Smooth muscle cell of the brain vasculature (primary cell): ENCODE measurements at regions not wholly inside any gene's neighbourhood (a gene's known extent, or its start where the extent isn't known, plus 50 kb on each side); places are given as distances from the start of the nearest gene placed in this dataset.

ENCODE experiments used
- DNase-seq: peaks from one replicate; pipeline ENCODE4 v3.0.0-alpha.2; 2012; ENCODE audit warnings: low read depth, low spot score

DNA sequence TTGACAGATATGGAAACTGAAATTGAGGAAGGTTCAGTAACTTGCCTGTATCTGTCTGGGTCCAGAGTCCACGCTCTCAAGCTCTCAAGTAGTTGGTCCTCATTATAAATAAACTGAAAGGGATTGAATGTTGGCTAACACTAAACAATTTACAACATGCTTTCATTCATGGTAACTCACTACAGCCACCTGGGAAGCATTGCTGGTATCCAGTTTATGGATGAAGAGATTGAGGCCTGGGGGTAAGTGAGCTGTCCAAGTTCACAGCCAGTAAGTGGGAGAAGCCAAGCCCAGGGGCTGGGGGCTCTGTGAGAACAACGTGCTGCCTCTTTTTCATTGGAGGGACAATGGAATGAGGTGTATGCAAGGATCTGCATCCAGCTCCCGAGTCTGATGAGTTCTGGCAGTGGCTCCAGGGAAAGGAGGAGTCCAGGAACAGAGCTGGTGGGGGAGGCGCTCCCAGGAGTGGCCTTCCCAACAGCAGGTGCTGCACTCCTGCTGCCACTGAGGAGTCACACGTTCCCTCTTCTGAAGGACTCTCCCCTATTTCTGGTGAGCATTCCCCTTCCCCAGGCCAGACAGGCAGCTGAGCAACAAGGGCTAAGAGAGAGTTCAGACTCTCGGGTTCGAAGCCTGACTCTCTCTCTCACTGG, 175.8 kb downstream of the CSNK2A3 start:
- DNase-seq: no peak

DNA sequence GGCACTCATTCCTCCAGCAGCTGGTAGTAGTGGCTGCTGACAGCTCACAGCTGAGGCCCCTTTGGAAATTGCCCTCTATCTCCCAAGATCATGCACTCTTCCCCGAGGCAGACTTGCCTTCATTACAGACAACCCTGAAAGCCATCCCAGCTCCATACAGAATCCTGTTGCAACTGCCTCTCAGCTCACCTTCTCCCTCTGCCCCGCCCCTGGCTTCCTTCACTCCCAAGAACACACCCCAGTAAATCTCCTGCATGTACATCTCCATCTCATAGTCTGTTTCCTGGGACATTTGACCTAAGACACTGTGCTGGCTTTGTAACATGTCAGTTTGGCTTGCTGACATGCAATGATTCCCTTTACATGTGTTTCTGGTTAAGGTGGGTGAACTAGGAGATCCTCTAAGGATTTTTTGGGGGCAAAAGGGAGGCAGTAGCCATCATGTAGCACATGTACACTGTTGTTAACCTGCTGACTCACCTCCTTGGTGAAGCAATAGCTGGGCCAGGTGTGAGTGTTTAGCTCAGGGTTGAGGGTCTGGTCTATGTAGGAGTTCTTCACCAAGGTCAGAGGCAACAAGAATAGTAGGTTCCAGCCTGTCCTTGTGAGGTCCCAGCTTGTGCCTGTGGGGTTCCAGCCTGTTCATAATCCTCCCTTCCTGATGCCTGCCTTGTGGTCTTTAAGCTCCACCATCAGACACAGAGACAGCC, 179.6 kb downstream of the CSNK2A3 start:
- no peak for DNase-seq

DNA sequence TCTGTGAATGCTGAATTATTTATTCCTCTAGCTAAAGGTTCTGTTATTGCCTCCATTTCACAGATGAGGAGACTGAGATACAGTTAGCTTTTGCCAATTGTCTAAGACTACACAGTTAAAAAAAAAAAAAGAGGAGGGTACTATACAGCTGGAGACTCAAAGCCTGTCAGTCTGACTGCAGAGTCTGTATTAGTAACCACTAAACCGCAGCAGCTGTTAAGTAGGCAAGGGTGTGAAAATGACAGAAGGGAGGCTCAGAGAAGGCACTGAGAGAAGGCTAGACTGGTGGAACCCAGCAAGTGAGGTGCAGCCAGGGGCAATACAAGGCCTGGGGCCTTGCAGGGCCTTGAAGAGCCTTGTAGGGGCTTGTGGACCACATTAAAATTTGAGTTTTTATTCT, 181.2 kb downstream of the CSNK2A3 start:
- DNase-seq: no peak

DNA sequence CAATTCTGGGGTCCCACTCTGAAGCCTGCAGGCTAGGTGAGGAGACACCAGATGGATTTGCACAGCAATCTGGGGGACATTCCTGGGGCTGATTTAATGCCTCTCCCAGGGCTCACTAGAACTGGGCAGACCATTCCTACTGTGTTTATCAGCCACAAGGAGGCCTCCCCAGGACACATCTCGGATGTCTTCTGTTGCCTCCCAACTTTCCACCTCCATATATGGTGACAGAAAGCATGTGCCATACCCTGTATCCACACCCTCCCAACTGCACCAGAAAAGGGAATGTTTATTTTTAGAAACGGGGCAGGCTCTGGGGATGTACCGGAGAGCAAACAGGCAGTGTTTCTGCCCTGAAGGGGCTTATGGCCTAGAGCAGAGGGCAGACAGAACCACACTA, 181.8 kb downstream of the CSNK2A3 start:
- no peak for DNase-seq

DNA sequence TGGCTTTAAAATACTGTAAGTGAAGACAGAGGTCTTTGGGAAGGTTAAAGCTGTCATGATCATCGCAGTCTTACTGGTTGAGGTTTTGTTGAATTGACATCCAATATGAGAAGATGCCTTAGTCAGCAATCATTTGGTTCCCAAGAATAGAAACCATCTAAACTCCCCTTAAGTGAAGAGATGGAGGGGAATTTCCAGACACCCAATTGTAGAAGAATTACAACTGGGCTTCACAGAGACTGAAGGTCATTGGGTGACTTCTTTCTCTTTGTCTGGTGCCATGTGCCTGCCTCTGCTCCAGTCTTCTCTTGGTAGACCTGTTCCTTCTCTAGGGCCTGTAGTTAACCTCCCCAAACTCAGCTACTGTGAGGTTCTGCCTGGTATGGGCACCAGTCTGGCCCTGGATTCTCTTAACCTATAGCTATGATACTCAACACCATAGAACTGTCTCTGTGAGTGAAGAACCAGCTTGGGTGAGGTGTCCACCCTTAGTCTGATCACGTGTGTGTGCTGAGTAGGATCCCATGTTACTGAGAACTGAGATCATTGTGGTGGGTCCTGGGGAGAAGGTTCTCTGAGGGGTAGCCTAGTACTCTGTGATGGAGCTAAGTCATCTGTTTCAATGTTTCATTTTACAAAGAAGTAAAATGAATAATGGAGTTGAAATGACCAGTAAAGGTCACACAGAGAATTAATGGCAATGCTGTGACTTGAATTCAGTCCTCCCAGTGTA, 182.5 kb downstream of the CSNK2A3 start:
- no peak for DNase-seq

DNA sequence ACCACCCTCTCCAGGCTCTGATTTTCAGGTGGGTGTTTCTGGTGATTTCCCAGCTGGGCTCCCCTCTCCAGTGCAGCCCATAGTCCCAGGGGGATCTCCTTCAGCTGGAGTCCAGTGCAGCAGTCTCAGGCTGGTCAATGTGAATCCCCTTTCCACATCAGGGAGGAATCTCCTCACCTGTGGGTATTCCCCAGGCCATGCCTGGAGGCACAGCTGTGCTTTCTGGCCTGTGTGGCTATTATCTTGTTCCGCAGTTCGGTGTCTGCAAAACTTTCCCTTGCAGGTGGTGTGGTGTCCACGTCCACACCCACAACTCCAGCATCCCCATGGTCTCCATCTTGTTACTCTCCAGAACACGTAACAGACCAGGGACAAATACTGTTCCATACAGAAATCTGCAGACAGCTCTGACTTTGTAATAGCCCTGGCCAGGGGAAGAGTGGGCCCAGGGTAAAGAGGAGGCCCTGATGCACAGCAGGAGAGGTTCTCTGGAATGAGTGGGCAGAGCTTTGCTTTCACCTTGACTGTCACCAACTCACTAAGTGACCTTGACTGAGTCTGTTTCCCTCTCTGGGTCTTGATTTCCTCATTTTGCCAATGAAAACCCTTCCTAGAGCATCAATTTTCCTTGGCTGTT, 183.2 kb downstream of the CSNK2A3 start:
- DNase-seq: no peak

DNA sequence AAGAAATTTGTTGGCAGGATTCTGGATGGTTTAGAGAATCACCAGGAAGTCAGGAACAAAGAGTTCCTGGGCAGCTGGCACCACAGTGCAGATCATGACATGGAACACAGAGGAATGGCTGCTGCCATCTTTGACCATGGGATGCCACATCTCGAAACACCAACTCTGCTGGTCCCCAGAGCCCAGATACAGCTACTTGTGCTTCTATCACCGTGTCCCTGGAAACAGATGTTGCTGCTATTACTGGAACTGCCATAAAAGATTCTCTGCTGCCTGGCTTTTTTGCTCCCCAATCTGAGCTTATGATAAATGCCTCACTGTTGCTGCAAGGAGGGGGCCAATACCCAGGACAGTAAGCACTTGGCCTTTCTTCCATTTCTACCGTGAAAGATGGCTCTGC, 185.2 kb downstream of the CSNK2A3 start:
- DNase-seq: no peak

DNA sequence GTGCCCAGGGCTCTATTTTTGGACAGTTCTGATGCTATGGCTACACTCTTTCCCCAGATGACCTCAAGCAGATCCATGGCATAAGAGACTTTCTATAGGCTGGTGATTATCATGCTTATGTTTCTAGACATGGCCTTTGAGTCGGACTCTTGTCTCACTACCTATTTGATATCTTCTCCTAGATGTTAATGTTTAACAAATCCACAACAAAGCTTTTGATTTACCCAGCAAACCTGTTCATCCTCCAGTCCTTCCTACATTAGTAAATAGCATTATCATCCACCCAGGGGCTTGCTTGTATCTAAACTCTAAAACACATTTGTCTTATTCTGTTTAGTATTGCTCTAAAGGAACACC, 188.7 kb downstream of the CSNK2A3 start:
- DNase-seq: no peak

DNA sequence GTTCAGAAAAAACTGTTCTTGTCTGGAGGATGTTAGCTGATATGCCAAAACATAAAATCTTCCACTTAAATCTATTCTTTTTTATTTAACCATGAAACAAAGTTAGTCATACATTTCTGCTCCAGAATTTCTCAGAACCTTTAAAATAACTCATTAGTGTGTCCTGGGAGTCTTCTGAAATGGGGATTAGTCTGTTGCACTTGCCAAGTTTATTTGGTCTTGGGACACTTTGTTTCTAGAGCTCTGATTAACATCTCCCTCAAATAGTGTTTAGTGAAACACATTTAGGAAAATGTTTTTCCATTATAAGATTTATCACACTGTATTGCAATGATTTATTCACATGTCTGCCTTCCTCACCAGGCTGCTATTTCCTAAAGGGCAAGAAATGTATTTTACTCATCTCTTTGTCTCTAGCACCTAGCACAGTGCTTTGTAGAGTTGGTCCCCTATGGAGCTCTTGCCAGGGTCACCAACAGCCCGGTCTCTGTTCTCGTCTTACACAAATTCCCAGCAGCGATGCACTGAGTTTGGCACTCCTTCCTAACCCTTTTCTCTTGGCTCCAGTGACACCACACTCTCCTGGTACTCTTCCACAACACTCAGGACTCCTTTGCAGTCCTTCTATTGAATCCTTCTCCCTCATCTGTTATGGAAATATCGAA, 189.2 kb downstream of the CSNK2A3 start:
- no peak for DNase-seq

DNA sequence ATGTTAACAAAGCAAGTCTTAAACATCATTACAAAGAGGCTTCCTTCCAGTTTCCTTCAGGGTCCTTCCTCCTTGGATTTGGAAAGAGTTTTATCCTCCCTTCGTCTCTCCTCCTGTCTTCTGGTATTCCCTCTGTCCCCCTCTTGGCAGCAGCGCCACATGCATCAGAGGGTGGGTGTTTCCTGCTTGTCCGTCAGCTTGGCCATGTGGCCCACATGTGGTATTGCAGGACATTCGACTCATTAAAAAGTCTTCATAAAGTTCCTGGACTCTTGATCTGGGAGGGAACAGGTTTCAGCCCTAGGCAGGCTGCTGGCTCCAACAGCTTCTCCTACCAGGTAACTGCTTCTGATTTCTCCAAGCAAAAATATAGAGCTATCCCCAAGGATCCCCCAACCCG, 189.8 kb downstream of the CSNK2A3 start:
- no peak for DNase-seq

DNA sequence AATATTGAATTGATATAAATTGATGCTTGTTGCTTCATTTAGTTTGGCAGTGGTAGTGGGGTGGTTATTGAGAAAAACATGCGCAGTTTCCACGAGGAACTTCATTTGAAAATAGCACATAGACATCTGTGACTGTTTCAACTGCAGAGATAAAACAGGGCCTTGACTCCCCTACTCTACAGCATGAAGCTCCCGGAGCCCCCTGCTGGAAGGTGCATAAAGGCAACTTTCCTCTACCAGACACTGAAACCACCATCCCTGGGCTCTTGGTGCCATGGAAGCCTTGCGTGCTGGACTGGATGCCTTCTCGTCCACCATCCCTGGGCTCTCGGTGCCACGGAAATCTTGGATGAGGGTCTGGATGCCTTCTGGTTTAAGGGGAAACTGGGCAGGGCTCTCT, 195.9 kb downstream of the CSNK2A3 start:
- no peak for DNase-seq

DNA sequence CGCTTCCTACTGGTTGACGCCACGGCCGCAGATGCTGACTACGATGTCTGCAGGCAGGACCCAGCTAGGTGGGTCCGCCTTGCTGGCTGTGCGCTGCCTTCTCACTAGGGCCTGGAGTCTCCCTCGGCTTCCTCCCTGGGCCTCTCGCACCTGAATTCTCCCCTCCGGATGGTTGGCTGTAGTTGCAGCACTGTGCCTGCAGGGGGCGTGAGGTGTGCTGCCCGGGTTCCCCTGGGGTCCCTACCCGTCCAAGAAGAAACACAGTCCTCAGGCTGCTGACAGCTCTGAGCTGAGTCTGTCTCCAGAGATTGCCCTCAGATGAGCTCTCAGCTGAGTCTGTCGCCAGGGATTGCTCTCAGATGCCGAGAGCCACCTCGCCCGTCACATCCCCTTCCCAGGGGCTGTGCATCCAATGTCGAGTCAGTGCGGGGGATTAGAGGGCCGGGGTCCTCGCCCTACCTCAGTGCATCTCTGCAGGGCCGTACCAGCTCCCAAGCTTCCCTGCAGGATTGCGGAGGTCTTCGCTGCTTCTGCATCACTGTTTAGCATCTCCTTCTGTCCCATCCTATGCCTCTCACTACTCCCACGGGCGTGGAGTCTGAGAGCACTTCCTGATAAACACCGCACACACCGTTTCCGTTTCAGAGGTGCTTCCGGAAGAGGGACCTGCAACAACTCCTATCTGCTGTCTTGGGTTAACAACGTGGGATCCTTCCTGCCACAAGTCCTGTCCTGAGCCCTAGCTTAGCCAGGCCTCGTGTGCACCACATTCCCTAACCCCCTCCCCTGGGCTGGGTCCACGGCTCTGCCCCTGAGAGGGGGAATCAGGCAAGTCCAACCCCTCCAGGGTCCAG, 196.9 kb downstream of the CSNK2A3 start:
- DNase-seq: no peak

DNA sequence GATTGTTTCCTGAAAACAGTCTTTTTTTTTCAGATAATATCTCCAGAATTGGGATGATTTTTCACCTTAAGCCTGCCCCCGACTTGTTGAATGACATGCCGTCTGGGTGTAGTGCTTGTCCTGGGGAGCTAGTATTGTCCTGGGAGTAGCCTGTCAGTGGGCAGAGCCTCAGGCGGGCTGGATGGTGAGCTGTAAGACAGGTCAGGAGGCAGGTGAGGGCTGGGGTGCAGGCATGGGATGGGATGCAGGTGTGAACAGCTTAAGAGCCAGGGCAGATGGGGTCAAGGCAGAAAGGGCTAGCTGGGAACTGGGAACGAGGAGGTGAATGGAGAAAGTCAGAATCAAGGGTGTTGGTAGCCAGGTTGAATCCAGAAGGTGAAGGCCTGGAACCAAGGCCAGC, 200.2 kb downstream of the CSNK2A3 start:
- DNase-seq: no peak

DNA sequence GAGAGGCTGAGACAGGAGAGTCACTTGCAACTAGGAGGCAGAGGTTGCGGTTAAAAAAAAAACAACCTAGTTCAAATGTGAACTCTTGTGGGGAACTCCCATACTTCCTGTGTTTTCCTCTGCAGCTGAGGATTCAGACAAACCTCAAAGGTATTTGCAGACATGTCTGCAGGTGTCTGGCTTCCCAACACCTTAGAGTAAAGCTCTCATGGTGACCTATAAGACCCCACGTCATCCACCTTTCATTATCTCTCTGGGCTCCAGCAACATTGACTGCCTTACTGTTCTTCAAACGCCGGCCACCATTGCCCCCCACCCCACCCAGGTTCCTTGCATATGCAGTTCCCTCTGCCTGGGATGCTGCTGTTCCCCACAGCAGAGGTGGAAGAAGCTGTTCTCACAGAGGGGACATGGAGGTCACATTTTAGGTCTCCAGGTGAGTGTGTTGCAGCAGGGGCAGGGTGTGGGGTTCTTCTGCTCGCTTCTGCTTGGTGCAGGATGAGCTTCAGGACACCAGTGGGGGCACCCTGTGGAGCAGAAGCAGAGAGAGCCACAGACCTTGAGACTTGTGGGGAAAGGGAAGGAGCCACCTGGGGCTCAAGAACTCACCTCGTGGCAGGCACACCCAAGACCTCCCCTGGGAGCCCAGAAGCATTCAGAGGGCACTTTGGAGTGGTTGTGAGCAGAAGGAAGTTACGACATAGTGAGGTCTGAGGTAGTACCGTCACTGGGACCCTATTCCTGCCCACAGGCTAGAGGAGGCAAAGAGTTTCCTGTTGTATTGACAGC, 203.2 kb downstream of the CSNK2A3 start:
- DNase-seq: no peak

DNA sequence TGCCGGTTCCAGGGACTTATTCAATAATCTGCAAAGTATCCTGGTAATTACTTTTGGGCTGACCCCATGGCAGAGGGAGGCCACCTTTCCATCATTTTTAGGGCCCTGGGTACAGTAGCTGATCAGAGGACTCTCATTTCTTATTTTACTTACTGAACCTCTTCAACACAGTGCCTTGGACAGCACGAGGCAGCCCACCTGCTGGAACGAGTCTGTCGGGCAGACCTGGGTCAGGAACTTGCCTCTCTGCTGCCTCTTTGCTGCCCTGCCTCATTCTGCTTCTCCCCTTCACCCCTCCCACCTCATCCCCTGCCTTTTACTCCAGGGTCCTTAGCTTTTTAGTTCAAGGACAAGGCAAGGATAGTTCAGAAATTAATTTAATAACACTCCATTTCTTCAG, 204.5 kb downstream of the CSNK2A3 start:
- no peak for DNase-seq

DNA sequence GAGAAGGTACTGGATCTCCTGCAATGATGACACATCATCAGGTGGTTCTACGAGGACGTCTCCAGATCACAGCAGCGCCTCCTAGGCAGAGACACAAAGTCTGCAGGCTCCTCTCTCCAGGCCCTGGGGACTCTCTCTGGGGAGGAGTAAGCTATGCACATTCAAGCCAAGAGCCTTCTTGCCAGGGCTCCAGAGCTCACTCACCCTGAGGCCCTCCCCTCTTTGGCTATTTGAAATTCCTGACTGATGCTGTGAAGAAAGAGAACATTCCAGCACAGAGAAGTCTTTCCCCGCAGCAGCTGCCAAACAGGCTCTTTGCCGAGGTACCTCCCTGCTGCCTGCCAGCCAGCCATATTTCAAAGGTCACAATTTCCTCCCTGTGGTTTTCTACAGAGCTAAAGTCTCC, 204.9 kb downstream of the CSNK2A3 start:
- no peak for DNase-seq

DNA sequence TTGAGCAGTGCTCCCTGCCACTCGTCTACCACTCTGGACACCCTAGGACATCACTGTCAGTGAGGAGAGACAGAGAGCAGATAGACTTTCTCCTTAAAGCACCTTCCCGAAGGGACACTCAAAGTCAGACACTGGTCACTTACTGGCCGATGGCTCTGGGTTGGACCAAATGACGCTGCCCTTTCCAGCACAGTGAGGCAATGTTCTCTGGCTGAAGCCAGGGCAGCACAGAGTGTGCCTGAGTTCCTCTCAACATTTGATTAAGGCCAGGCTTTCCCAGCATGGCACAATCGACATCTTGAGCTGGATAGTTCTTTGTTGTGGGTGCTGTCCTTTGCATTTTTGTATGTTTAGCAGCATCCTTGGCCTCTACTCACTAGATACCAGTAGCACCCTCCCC, 206.2 kb downstream of the CSNK2A3 start:
- no peak for DNase-seq

DNA sequence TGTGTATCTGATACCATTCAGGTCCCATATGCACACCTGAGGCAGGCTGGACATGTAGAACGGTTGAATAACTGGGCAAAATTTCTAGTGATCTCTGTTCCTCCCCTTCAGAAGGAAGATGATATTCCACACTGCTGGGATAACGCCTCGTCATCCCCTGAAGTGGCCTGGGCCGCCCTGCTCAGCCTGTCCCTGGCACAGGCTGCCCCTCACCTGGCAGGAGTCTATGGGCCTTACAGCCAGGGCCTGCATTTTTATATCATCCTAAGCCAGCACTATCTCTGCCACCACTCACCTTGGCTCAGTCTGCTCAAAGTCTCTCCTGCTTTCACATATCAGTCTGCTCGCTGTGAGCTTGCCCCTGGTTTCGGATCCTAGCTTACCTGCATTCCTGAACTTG, 209.2 kb downstream of the CSNK2A3 start:
- no peak for DNase-seq

DNA sequence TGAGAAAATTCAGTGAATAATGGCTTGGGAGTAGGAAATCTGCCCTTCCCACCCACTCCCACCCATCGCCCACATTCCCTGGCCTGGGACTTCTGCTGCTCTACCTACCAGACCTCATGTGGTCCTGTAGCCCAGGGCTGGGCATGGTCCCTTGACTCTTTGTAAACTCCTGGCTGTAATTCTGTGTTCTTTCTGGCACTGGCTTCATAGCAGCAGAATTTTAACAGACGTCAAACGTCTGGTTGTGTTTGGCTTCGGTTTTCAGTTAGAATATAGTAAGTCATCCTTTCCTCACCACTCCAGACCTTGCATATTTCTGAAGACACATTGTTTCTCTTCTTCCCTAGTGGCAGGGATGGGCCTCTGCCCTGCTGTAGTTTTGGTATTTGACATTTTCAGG, 210.6 kb downstream of the CSNK2A3 start:
- DNase-seq: no peak

DNA sequence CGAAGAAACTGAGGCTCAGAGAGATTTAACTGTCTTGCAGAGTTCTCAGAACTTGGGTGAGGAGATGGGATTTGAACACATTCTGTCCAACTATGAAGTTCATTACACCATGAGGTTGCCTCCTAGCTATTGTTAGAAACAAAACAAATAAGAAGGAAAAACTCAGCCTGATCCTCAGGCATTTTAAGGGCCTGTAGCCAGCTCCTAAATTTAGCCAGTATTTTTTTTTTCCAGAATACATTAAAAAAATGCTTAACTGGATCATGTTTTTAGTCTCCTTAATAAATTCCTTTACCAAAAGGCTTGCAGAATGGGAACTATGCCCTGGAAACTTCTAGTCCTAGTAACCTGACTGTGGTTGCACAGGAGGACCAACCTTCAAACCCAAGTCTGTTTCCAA, 212.0 kb downstream of the CSNK2A3 start:
- no peak for DNase-seq
